Activated CD4-positive, alpha-beta memory T cell treated with anti-CD3 and anti-CD28 coated beads for 36 hours (primary cell): ENCODE measurements at regions not wholly inside any gene's neighbourhood (a gene's known extent, or its start where the extent isn't known, plus 50 kb on each side); places are given as distances from the start of the nearest gene placed in this dataset.
"Not testable (repeated sequence)": the region's sequence is repeated elsewhere in the genome, so short reads cannot be mapped to it uniquely, and the experiment has no call there.

Experiments
- CTCF ChIA-PET: fragments of 350-600 bp; sonication (Branson Sonifier 250); formaldehyde crosslinking; loops from one replicate; lab custom pipeline; 2021; ENCODE audit warnings: antibody characterized with exemption, inconsistent platforms; lab: Charles Lee
- POLR2A ChIA-PET: fragments of 350-600 bp; sonication (Branson Sonifier 250); formaldehyde crosslinking; loops from one replicate; lab custom pipeline; 2021; ENCODE audit warnings: antibody characterized with exemption; lab: Charles Lee
- DNase-seq: peaks from one replicate; pipeline ENCODE4 v3.0.0-alpha.2; 2020
- H3K27ac Mint-ChIP-seq: one replicate; pipeline ENCODE4 v1.8.0; 2021; ENCODE audit warnings: mixed read lengths
- H3K27me3 Mint-ChIP-seq: one replicate; pipeline ENCODE4 v1.8.0; 2021; ENCODE audit warnings: mixed read lengths
- H3K36me3 Mint-ChIP-seq: one replicate; pipeline ENCODE4 v1.8.0; 2021; ENCODE audit warnings: mixed read lengths
- H3K4me1 Mint-ChIP-seq: one replicate; pipeline ENCODE4 v1.8.0; 2021; ENCODE audit warnings: low read depth, mixed read lengths
- H3K4me3 Mint-ChIP-seq: one replicate; pipeline ENCODE4 v1.8.0; 2021; ENCODE audit warnings: mild to moderate bottlenecking, mixed read lengths
- H3K9me3 Mint-ChIP-seq: one replicate; pipeline ENCODE4 v1.8.0; 2021; ENCODE audit warnings: mixed read lengths
- intact Hi-C: fragments of 100-400 bp; cut with micrococcal nuclease; formaldehyde crosslinking; loops from one replicate; pipeline ENCODE4 v1.15.1; 2023

DNA sequence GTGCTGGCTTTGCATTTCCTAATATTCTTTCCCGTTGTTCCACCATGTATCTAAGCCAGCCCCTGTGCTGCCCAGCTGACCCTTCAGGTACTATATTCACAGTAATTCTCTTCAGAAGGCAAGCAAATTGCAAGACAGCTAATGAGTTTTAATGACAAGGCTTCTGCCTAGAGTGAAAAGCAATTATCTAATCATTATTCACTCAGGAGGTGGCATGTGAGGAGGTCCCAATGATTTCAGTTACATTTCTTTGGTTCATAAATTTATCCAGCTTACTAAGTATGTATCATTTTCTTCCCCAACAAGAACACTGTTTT, 123.0 kb downstream of the RASGEF1B start:
- Mint-ChIP-seq H3K27ac (no peak overlapping the region), H3K36me3 (no peaks in the 10 kb centered on the region), H3K9me3 (no peaks in the 10 kb centered on the region), H3K4me1 (no peaks in the 10 kb centered on the region), H3K27me3 (peaks cover 1% of the 10 kb centered on the region), H3K4me3 (no peak overlapping the region)
- CTCF ChIA-PET, result interaction anchor here (0.9 to 1.6 kb wide), 4 partner anchors 34 to 278 kb away, joined by 3 to 8 read pairs (median 4); no protein-coding TSS in a partner anchor
- no peak for DNase-seq
- POLR2A ChIA-PET, result no interaction called here
- intact Hi-C loops, result no loop called here

DNA sequence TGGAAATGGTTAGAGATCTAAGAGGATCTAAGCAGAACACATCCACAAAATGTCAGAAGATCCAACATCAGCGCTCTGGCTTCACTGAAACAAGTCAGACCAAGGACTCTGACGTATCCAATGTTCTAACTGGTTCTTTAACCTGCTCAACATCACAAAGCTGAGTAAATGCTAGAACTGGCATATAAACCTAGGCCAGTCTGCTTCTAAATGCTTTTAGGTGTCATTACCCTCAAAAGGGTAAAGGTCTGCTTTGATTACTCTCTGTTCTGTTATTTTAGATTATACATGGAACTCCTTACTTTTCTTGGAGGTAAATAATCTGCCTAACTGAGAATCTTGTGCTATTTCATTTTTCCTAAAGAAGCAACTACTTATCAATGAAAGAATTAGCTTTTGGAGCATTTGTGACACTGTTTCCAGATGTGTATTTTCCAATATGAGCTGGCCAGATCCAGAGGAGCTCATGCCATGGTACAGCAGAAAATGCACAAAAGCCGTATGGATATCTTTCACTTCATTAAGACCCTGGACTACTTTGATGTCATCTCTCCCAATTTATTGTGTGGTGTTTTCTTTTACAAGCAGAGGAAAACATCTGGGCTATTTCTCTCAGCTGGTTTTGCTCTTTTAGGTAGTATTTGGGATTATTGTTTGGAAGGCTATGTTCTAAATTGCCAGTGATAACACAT, 123.5 kb downstream of the RASGEF1B start:
- DNase-seq, result no peak
- Mint-ChIP-seq H3K27me3 (peaks cover 1% of the 10 kb centered on the region), H3K27ac (no peak overlapping the region), H3K36me3 (no peaks in the 10 kb centered on the region), H3K4me3 (no peak overlapping the region), H3K9me3 (no peaks in the 10 kb centered on the region), H3K4me1 (no peaks in the 10 kb centered on the region)
- CTCF ChIA-PET, result interaction anchor here (1.0 to 1.6 kb wide), 3 partner anchors 34 to 278 kb away, joined by 4 to 8 read pairs (median 4); no protein-coding TSS in a partner anchor
- intact Hi-C loops, result no loop called here
- POLR2A ChIA-PET, result no interaction called here

DNA sequence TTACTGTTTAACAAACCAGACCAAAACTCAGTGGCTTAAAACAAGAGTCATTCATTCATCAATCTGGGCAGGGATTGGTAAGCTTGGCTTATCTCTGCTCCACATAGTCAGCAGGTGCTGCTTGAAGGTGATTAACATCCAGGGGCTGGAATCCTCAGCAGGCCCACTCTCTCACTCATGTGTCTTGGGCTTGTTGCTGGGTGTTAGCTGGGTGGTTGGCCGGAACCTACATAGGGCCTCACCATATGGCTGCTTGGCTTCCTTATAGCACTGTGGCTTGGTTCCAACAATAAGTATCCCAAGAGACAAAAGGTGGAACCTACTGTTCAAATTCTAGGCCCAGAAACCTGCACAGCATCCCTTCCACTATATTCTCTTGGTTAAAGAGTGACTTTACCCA, 125.0 kb downstream of the RASGEF1B start:
- no peak overlapping the region for H3K27ac Mint-ChIP-seq
- H3K27me3 Mint-ChIP-seq, result peaks cover 1% of the 10 kb centered on the region
- DNase-seq, result no peak
- POLR2A ChIA-PET, result no interaction called here
- H3K4me1 Mint-ChIP-seq, result no peaks in the 10 kb centered on the region
- CTCF ChIA-PET, result interaction anchor here (1.2 kb wide), 1 partner anchor 277 kb away, joined by 3 read pairs; no protein-coding TSS in a partner anchor
- H3K36me3 Mint-ChIP-seq, result no peaks in the 10 kb centered on the region
- intact Hi-C loops, result no loop called here
- H3K9me3 Mint-ChIP-seq, result no peaks in the 10 kb centered on the region
- no peak overlapping the region for H3K4me3 Mint-ChIP-seq

DNA sequence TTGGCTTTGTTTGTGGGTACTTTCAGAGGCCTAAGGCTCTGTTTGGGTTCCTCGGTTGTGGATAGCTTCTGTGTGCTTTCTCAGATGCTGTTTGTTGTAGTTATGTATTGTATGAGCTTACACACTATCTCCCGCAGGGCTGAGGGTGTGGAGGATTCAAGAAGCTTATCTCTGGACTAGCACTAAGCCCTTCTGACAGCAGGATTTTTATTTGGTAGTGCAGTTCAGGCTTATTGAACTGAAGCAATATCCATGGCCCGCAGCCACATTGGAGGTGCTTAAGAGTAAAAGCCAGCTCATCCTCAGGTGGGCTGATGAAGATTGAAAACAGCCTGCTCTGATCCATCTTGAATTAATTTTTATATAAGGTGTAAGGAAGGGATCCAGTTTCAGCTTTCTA, 128.2 kb downstream of the RASGEF1B start:
- ChIA-PET POLR2A (interaction anchor here (0.6 kb wide), 1 partner anchor 165 kb away, joined by 4 read pairs; no protein-coding TSS in a partner anchor), CTCF (interaction anchor here (1.3 kb wide), 1 partner anchor 8 kb away, joined by 6 read pairs; no protein-coding TSS in a partner anchor)
- intact Hi-C loops, result no loop called here
- no peak overlapping the region for H3K27ac Mint-ChIP-seq
- H3K27me3 Mint-ChIP-seq, result peaks cover 1% of the 10 kb centered on the region
- H3K4me3 Mint-ChIP-seq, result no peak overlapping the region
- no peaks in the 10 kb centered on the region for H3K4me1 Mint-ChIP-seq
- H3K36me3 Mint-ChIP-seq, result no peaks in the 10 kb centered on the region
- H3K9me3 Mint-ChIP-seq, result no peaks in the 10 kb centered on the region
- no peak for DNase-seq

DNA sequence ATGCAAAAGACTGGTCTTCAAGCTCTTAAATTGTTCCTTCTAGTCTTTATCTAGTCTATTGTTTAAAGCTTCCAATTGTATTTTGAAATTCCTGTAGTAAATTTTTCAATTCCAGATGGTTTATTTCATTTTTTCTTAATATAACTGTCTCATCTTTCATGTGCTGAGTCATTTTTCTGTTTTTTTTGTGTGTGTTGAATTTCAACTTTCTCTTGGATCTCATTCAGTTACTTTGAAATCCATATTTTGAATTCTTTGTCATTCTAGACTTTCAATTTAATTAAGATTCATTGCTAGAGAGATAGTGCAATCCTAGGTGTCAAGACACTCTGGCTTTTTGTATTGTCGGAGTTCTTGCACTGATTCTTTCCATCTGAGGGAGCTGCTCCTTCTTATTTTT, 128.0 kb upstream of the PRKG2 start:
- Mint-ChIP-seq H3K27me3 (peaks cover 1% of the 10 kb centered on the region), H3K27ac (no peak overlapping the region), H3K36me3 (no peaks in the 10 kb centered on the region), H3K9me3 (no peaks in the 10 kb centered on the region), H3K4me3 (no peak overlapping the region), H3K4me1 (no peaks in the 10 kb centered on the region)
- intact Hi-C loops, result no loop called here
- DNase-seq, result no peak
- CTCF ChIA-PET, result interaction anchor here (0.7 to 1.3 kb wide), 2 partner anchors 9 to 10 kb away, joined by 3 to 6 read pairs; no protein-coding TSS in a partner anchor
- POLR2A ChIA-PET, result interaction anchor here (0.6 kb wide), 1 partner anchor 164 kb away, joined by 4 read pairs; no protein-coding TSS in a partner anchor

DNA sequence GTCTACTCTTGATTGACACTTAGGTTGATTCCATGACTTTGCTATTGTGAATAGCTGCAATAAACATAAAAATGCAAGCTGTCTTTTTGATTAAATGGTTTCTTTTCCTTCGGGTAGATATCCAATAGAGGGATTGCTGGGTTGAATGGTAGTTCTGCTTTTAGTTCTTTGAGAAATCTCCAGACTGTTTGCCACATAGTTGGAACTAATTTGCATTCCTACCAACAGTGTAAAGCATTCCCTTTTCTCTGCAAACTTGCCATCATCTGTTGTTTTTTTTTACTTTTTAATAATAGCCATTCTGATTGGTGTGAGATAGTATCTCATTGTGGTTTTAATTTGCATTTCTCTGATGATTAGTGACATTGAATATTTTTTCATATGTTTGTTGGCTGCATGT, 122.2 kb upstream of the PRKG2 start:
- CTCF ChIA-PET, result no interaction called here
- H3K9me3 Mint-ChIP-seq, result no peaks in the 10 kb centered on the region
- POLR2A ChIA-PET, result no interaction called here
- no peaks in the 10 kb centered on the region for H3K27me3 Mint-ChIP-seq
- H3K4me3 Mint-ChIP-seq, result no peak overlapping the region
- H3K4me1 Mint-ChIP-seq, result no peaks in the 10 kb centered on the region
- no peak overlapping the region for H3K27ac Mint-ChIP-seq
- H3K36me3 Mint-ChIP-seq, result no peaks in the 10 kb centered on the region
- intact Hi-C loops, result no loop called here
- no peak for DNase-seq

DNA sequence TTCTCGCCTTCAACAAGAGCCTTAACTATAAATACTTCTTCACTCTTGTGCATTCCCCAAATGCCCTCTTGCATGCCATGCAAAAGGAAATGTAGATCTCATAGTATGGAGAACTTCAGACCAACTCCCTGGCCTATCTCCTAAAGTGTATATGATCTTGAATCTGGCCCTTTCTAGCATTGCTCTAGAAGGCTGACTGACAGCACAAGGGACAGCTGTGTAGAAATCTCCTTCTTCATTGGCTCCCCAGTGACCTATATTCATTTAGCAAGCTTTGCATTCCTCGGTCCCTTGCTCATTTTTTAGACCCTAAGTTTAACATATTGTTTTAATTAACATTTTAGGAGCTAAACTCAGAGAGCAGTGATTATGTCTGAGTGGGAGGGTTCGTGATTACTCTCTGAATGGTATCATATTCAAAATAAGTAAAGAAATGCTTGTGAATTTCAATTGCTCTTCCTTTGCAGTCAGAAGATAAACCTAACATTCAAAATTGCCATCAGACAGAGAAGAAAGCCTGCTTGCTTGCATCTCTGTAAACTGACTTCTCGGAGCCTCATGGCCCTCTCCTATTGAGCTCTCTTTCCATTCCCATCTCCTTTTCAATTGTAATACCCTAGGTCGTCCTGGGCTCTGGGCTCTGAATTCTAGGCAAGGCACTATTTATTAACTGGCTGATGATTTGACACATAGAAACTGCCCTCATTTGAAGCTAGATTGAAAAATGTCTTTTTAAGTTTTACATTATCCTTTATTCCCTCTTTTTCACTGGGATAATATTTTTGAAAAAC, 120.3 kb upstream of the PRKG2 start:
- ChIA-PET CTCF (interaction anchor here (1.2 to 2.6 kb wide), 2 partner anchors 16 to 265 kb away, joined by 4 to 6 read pairs; no protein-coding TSS in a partner anchor), POLR2A (no interaction called here)
- no peak overlapping the region for H3K27ac Mint-ChIP-seq
- H3K36me3 Mint-ChIP-seq, result no peaks in the 10 kb centered on the region
- intact Hi-C loops, result no loop called here
- DNase-seq, result no peak
- no peaks in the 10 kb centered on the region for H3K4me1 Mint-ChIP-seq
- no peaks in the 10 kb centered on the region for H3K9me3 Mint-ChIP-seq
- no peak overlapping the region for H3K4me3 Mint-ChIP-seq
- H3K27me3 Mint-ChIP-seq, result no peaks in the 10 kb centered on the region

DNA sequence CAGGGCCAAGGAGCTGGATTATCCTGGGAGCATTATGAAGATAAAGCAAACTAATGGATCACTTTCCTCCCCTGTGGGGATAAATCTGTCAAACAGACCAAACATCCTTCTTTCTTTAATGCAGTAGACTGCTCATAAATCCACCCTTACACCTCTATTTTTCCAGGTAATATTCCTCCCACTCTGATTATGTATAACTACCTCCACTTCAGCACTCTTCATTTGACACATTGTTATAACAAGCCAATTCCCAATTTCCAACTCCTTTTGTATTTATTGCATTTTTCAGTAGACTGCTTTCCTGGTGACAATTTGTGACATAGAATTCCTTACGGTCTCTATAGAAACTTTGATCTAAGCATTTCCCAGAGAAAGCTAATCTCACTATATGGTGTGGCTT, 115.0 kb upstream of the PRKG2 start:
- Mint-ChIP-seq H3K4me1 (no peaks in the 10 kb centered on the region), H3K27me3 (no peaks in the 10 kb centered on the region), H3K4me3 (no peak overlapping the region), H3K36me3 (no peaks in the 10 kb centered on the region), H3K9me3 (no peaks in the 10 kb centered on the region), H3K27ac (no peak overlapping the region)
- ChIA-PET CTCF (no interaction called here), POLR2A (no interaction called here)
- intact Hi-C loops, result no loop called here
- no peak for DNase-seq

DNA sequence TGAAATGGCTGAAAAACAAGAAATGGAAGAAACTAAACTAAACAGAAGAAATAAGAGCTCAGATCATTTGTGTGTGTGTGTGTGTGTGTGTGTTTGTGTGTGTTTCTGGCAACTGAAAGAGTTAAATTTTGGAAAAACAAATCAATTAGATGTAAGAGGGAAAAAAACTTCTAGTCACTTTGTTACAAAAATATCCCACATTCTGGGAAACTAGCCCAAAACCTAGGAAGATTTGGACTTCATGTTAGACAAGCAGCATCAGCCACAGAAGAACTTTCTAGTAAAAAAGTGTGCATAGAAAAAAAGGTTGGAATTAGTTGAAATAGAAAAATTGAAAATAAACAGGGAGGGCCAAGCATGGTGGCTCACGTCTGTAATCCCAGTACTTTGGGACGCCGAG, 111.6 kb upstream of the PRKG2 start:
- DNase-seq, result no peak
- Mint-ChIP-seq H3K27ac (no peak overlapping the region), H3K36me3 (no peaks in the 10 kb centered on the region), H3K9me3 (no peaks in the 10 kb centered on the region), H3K4me3 (no peak overlapping the region), H3K27me3 (peaks cover 13% of the 10 kb centered on the region), H3K4me1 (no peaks in the 10 kb centered on the region)
- POLR2A ChIA-PET, result no interaction called here
- intact Hi-C loops, result no loop called here
- CTCF ChIA-PET, result no interaction called here

DNA sequence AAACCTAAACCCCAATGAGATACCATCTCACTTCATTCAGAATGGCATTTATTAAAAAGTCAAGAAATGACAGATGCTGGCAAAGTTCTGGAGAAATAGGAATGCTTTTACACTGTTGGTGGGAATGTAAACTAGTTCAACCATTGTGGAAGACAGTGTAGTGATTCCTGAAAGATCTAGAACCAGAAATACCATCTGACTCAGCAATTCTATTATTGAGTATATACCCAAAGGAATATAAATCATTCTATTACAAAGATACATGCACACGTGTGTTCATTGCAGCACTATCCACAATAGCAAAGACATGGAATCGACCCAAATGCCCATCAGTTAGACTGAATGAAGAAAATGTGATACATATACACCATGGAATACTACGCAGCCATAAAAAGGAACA, 109.6 kb upstream of the PRKG2 start:
- H3K27ac Mint-ChIP-seq, CTCF ChIA-PET, H3K36me3 Mint-ChIP-seq, POLR2A ChIA-PET, H3K4me1 Mint-ChIP-seq, DNase-seq, H3K9me3 Mint-ChIP-seq, H3K4me3 Mint-ChIP-seq, intact Hi-C loops: not testable (repeated sequence)
- peaks cover 17% of the 10 kb centered on the region for H3K27me3 Mint-ChIP-seq

DNA sequence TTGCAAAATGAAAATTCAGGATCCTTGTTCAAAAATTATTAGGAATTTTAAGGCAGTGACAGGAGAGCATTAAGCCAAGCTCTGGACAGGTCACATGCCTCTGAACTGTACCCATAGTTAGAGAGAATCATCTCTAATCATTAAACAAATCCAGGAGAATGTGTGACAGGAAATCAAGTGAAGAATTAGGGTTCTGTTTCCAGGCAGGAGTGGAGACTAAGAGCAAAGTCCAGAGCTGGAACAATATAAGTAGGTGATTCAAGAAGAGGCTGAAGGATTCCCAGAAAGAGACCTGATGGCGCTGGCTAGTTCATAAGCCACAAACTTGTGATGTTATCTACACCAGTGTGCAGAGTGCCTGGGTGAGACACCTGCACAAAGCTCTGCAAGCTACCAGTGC, 104.6 kb upstream of the PRKG2 start:
- no peaks in the 10 kb centered on the region for H3K4me1 Mint-ChIP-seq
- H3K4me3 Mint-ChIP-seq, result no peak overlapping the region
- no peaks in the 10 kb centered on the region for H3K36me3 Mint-ChIP-seq
- intact Hi-C loops, result no loop called here
- CTCF ChIA-PET, result interaction anchor here (1.7 kb wide), 1 partner anchor 250 kb away, joined by 6 read pairs; no protein-coding TSS in a partner anchor
- no peak for DNase-seq
- H3K27ac Mint-ChIP-seq, result no peak overlapping the region
- POLR2A ChIA-PET, result no interaction called here
- no peaks in the 10 kb centered on the region for H3K9me3 Mint-ChIP-seq
- peaks cover 15% of the 10 kb centered on the region for H3K27me3 Mint-ChIP-seq

DNA sequence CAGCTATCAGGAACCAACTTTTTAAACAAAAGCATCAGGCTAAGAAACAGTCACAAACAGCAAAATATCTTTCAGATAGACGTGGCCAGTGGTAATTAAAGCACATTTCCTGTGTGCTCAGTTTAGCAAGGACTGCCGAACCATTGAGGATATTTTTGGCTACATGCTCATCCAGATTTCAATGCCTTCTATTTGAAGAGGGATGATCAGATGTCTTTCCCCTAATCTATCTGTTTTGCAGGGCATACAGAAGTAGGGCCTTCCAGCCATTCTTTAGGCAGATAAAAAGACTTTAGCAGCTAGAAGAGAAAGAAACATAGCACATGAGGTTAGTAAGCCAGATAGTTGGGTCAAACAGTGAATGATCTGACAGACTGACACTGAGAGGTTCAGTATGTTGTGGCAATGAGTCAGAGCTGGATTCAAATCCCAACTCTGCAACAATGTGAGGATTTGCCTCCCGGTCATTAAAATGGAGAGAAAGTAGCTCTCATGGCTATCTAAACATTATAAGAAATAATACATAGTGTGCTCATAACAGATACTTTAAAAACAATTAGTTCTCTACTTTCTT, 100.0 kb upstream of the PRKG2 start:
- Mint-ChIP-seq H3K4me1 (no peaks in the 10 kb centered on the region), H3K36me3 (no peaks in the 10 kb centered on the region), H3K27ac (no peak overlapping the region), H3K9me3 (no peaks in the 10 kb centered on the region), H3K4me3 (no peak overlapping the region), H3K27me3 (peaks cover 2% of the 10 kb centered on the region)
- ChIA-PET CTCF (interaction anchor here (1.7 kb wide), 1 partner anchor 34 kb away, joined by 4 read pairs; no protein-coding TSS in a partner anchor), POLR2A (no interaction called here)
- no peak for DNase-seq
- intact Hi-C loops, result no loop called here
